ENCODE measurements at regions not wholly inside any gene's neighbourhood (a gene's known extent, or its start where the extent isn't known, plus 50 kb on each side); places are given as distances from the start of the nearest gene placed in this dataset.

- Histone ChIP-seq H3K4me3 (no peak overlapping the region), H3K27me3 (no peaks in the 10 kb centered on the region), H3K36me3 (no peaks in the 10 kb centered on the region), H3K27ac (no peak overlapping the region), H3K9me3 (no peaks in the 10 kb centered on the region), H3K4me1 (no peaks in the 10 kb centered on the region)
- intact Hi-C loops (cut with DNase I), result no loop called here
- TF ChIP-seq CTCF (IDR thresholded peaks at IDR 0.05), result no peak
- DNase-seq (ENCODE audit: low spot score in 2 of 2), result no peak
Measured at GRCh38 chr13:71320452-71320851, 546.6 kb downstream of the DACH1 start.

DNA sequence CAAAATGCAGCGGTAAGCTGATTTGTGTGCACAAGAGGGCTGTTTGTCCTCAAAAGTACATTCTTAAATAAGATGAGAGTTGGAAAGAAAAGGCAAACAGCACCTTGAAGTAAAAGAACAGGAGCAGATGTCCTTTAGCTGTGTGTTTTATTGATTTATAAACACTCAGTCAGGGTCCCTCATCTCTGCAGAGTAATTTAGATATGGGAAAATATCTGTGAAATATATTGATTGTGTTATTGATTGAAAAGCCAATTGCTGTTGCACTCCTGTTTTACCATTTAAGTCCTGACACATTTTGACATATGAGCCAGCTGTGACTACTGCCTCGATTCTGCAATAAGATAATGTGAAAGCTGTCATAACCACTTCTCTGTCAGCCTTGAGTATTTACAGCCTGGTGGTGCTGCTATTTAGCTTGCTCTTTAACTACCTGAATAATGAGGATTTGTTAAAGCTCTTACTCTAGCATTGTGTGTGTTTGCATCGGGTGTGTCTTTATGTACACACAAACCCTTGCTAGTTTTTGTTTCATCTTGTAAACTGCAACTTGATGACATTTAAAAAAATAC is 550.1 kb downstream of the DACH1 start:
- H3K27me3 ChIP-seq, result no peaks in the 10 kb centered on the region
- no peak for TF ChIP-seq CTCF (IDR thresholded peaks at IDR 0.05)
- no peaks in the 10 kb centered on the region for H3K9me3 ChIP-seq
- no peaks in the 10 kb centered on the region for H3K36me3 ChIP-seq
- DNase-seq (ENCODE audit: low spot score in 2 of 2), result no peak
- intact Hi-C loops (cut with DNase I), result no loop called here
- no peaks in the 10 kb centered on the region for H3K4me1 ChIP-seq
- no peak overlapping the region for H3K4me3 ChIP-seq
- no peak overlapping the region for H3K27ac ChIP-seq

DNA sequence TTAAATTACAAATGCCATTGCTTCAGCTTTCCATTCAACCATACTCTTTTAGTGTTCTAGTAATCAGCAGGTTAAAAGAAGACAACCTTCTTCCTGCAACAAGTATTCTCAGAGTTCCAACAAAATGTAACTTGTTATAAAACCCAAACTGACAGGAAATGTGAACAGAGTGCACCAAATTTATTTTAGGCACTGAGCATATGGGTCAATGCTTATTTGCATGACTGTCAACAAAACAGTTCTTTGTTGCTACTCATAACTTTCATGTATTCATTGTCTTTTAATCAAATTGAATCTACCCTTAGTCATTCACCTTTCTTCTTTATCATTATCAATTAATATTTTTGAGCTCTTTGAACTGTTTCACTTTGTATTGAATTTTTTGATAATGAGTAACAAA is 554.1 kb downstream of the DACH1 start:
- intact Hi-C loops (cut with DNase I), result no loop called here
- Histone ChIP-seq H3K27ac (no peak overlapping the region), H3K36me3 (no peaks in the 10 kb centered on the region), H3K27me3 (no peaks in the 10 kb centered on the region), H3K4me1 (no peaks in the 10 kb centered on the region), H3K9me3 (no peaks in the 10 kb centered on the region), H3K4me3 (no peak overlapping the region)
- DNase-seq (ENCODE audit: low spot score in 2 of 2), result no peak
- TF ChIP-seq CTCF (IDR thresholded peaks at IDR 0.05), result no peak

DNA sequence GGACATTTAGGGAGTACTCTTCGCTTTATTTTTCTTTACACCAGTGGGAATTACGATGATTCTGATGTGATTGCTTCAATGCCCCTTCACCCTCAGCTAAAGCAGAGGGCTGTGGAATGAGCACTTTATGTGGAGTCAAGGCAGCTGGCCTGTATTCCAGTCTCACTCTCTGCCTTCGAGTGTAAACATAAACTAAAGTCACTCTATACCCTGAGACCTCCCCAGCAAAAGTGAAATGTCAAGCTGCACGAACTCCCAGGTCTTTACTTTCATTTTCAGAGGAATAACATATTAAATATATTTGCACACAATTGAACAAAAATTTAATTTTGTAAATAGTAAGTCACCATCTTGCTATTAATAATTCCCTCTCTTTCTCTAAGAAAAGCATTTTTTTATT is 557.1 kb downstream of the DACH1 start:
- TF ChIP-seq CTCF (IDR thresholded peaks at IDR 0.05), result no peak
- intact Hi-C loops (cut with DNase I), result no loop called here
- Histone ChIP-seq H3K4me3 (no peak overlapping the region), H3K27ac (no peak overlapping the region), H3K36me3 (no peaks in the 10 kb centered on the region), H3K9me3 (no peaks in the 10 kb centered on the region), H3K27me3 (no peaks in the 10 kb centered on the region), H3K4me1 (no peaks in the 10 kb centered on the region)
- DNase-seq (ENCODE audit: low spot score in 2 of 2), result no peak

DNA sequence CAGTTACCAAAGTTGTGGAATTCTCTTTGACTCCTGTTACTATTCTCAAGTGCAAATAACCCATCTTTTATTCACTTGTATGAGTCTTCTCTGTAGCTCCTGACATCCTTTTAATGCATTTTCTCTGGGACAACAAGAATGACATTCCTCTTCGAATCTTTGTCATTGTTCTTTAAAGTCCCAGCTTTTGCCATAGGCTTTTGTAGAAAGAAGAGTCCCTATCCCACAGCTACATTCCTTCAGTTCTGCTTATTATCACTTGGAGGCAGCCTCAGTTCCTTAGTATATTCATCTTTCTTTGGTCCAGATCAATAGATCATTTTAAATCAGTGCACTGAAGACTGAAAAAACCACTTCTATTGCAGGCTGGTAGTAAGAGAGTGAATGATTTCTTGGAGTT is 560.2 kb downstream of the DACH1 start:
- Histone ChIP-seq H3K36me3 (no peaks in the 10 kb centered on the region), H3K4me3 (no peak overlapping the region), H3K9me3 (no peaks in the 10 kb centered on the region), H3K27me3 (no peaks in the 10 kb centered on the region), H3K27ac (no peak overlapping the region), H3K4me1 (no peaks in the 10 kb centered on the region)
- intact Hi-C loops (cut with DNase I), result no loop called here
- no peak for TF ChIP-seq CTCF (IDR thresholded peaks at IDR 0.05)
- no peak for DNase-seq (ENCODE audit: low spot score in 2 of 2)

DNA sequence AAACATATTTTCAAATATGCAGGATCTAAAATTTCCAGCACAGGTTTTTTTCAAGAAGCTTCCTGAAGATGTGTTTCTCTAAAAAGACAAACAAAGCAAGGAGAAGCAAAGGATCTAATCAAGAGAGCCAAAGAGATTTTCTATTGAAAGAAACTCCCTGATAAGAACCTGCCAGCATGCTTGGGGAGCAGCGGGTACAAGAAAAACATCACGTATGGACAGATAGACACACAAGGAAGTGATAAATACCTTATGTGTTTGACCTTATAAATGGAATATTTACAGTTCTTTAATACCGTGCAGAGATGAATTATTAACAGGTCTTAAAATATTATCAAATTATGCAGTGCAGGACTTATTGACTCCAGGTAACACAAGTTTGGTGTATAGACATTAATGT is 562.1 kb downstream of the DACH1 start:
- Histone ChIP-seq H3K27me3 (no peaks in the 10 kb centered on the region), H3K27ac (no peak overlapping the region), H3K36me3 (no peaks in the 10 kb centered on the region), H3K9me3 (no peaks in the 10 kb centered on the region), H3K4me1 (no peaks in the 10 kb centered on the region), H3K4me3 (no peak overlapping the region)
- no peak for TF ChIP-seq CTCF (IDR thresholded peaks at IDR 0.05)
- intact Hi-C loops (cut with DNase I), result no loop called here
- no peak for DNase-seq (ENCODE audit: low spot score in 2 of 2)

Measured in ascending aorta (tissue), 2 donors.